ENCODE measurements at regions not wholly inside any gene's neighbourhood (a gene's known extent, or its start where the extent isn't known, plus 50 kb on each side); places are given as distances from the start of the nearest gene placed in this dataset.

GRCh38 chr21:19266636-19267035 lies 863.1 kb upstream of the TMPRSS15 start:
- Histone ChIP-seq H3K4me2 (ENCODE audit: insufficient read depth, low read length) (no peak overlapping the region), H3K36me3 (ENCODE audit: control insufficient read depth in 2 of 2, extremely low read depth in 1 of 2, insufficient read depth in 2 of 2, low read length in 2 of 2) (no peaks in the 10 kb centered on the region), H3K27me3 (ENCODE audit: control insufficient read depth in 2 of 2, insufficient read depth in 2 of 2, low read length in 2 of 2) (no peaks in the 10 kb centered on the region), H3K4me3 (replicated peaks in 1 of 3; ENCODE audit: insufficient read depth in 1 of 3, low read depth in 1 of 3, low read length in 3 of 3) (no peak overlapping the region), H3K4me1 (ENCODE audit: control insufficient read depth, extremely low read depth, insufficient read depth, low read length) (no peaks in the 10 kb centered on the region), H3K79me2 (ENCODE audit: control insufficient read depth, insufficient read depth, low read length) (no peaks in the 10 kb centered on the region), H2AFZ (ENCODE audit: low read depth, low read length) (no peak overlapping the region), H3K9me1 (replicated peaks; ENCODE audit: control insufficient read depth, extremely low read depth, insufficient read depth, low read length) (no peaks in the 10 kb centered on the region), H3K9me3 (replicated peaks; ENCODE audit: control insufficient read depth, insufficient read depth, low read length) (no peaks in the 10 kb centered on the region), H4K20me1 (replicated peaks; ENCODE audit: control insufficient read depth, extremely low read depth, insufficient read depth, low read length) (no peaks in the 10 kb centered on the region), H3K9ac (replicated peaks; ENCODE audit: extremely low read depth, insufficient read depth, low read length) (no peak overlapping the region), H3K27ac (ENCODE audit: insufficient read depth, low read depth, low read length) (no peak overlapping the region)
- dilution Hi-C loops (cut with MboI; ENCODE audit: extremely low pct_ligation_motif_present, low sequenced_read_pairs) (no loop called here), intact Hi-C loops (cut with micrococcal nuclease) (no loop called here)
- no peak for TF ChIP-seq JUN (IDR thresholded peaks at IDR 0.05; ENCODE audit: borderline replicate concordance, insufficient read depth, insufficient read length, low read depth)
- no peak for TF ChIP-seq MAX (IDR thresholded peaks at IDR 0.05; ENCODE audit: insufficient read depth, insufficient read length)
- TF ChIP-seq MYC (IDR thresholded peaks at IDR 0.05; ENCODE audit: low read depth, low read length), result no peak
- TF ChIP-seq POLR2A (IDR thresholded peaks at IDR 0.05; ENCODE audit: low read depth, low read length), result no peak
- no peak for TF ChIP-seq EZH2 (IDR thresholded peaks at IDR 0.05; ENCODE audit: borderline replicate concordance, low read depth, low read length, severe bottlenecking)
- TF ChIP-seq GATA2 (IDR thresholded peaks at IDR 0.05; ENCODE audit: insufficient read depth, insufficient read length, low read depth, low read length), result no peak
- no peak for TF ChIP-seq POLR2AphosphoS5 (IDR thresholded peaks at IDR 0.05; ENCODE audit: insufficient read depth, low read depth, low read length)
- no peak for TF ChIP-seq FOS (IDR thresholded peaks at IDR 0.05; ENCODE audit: borderline replicate concordance, insufficient read depth, low read length)
- TF ChIP-seq CTCF (IDR thresholded peaks at IDR 0.05; ENCODE audit: extremely low read depth in 1 of 2, insufficient read depth in 1 of 2, low read depth in 1 of 2, low read length in 2 of 2), result no peak
- FAIRE-seq, result no peak
- no TSS peak for BruUV-seq (replicated peaks)
- DNase-seq (ENCODE audit: low read depth, low spot score), result no peak
- CTCF ChIA-PET, result no interaction called here
- POLR2A ChIA-PET, result no interaction called here

Measured in endothelial cell of umbilical vein (primary cell).